CD4-positive, CD25-positive, alpha-beta regulatory T cell (primary cell): ENCODE measurements at regions not wholly inside any gene's neighbourhood (a gene's known extent, or its start where the extent isn't known, plus 50 kb on each side); places are given as distances from the start of the nearest gene placed in this dataset.

Source experiments
- ATAC-seq, 2 donors: fragments of 150-1000 bp; cut with Tn5 transposase; one replicate each; pipeline ENCODE4 v1.10.0; 2021; ENCODE audit warnings: low read depth in 2 of 2, moderate number of reproducible peaks in 2 of 2, moderate library complexity in 1 of 2
- DNase-seq, 3 donors: peaks; one replicate each; pipeline versions ENCODE4 v3.0.0 to v3.0.0-alpha.2; 2012 to 2022; ENCODE audit warnings: mixed read lengths in 1 of 3
- H3K27ac ChIP-seq: one replicate; pipeline ENCODE4 v1.7.0; 2013; ENCODE audit warnings: mild to moderate bottlenecking, low read length; ENCODE audit not compliant: insufficient read depth, poor library complexity, severe bottlenecking
- H3K27me3 ChIP-seq: one replicate; pipeline ENCODE4 v1.7.0; 2013; ENCODE audit warnings: low read length; ENCODE audit not compliant: control insufficient read depth, insufficient read depth
- H3K36me3 ChIP-seq: one replicate; pipeline ENCODE4 v1.7.0; 2013; ENCODE audit warnings: mild to moderate bottlenecking, low read length, moderate library complexity; ENCODE audit not compliant: control insufficient read depth, insufficient read depth
- H3K4me1 ChIP-seq: 2 replicates; pipeline ENCODE4 v1.7.0; 2013; ENCODE audit warnings: mild to moderate bottlenecking, low read length; ENCODE audit not compliant: insufficient read depth, control insufficient read depth, poor library complexity, severe bottlenecking
- H3K4me3 ChIP-seq: one replicate; pipeline ENCODE4 v1.7.0; 2013; ENCODE audit warnings: low read depth, mild to moderate bottlenecking, low read length, moderate library complexity
- H3K9me3 ChIP-seq, 2 experiments: 1 replicate in 1 of 2; 2 replicates in 1 of 2; pipeline ENCODE4 v1.7.0; 2013; ENCODE audit warnings: low read length in 2 of 2, mild to moderate bottlenecking in 1 of 2, moderate library complexity in 1 of 2; ENCODE audit not compliant: control insufficient read depth in 2 of 2
- H3K27ac Mint-ChIP-seq, 3 donors: one replicate each; pipeline ENCODE4 v1.8.0; 2020 to 2022; ENCODE audit warnings: mild to moderate bottlenecking in 3 of 3, mixed read lengths in 3 of 3, moderate library complexity in 2 of 3
- H3K27me3 Mint-ChIP-seq: one replicate; pipeline ENCODE4 v1.8.0; 2022; ENCODE audit warnings: mild to moderate bottlenecking, mixed read lengths
- H3K36me3 Mint-ChIP-seq: one replicate; pipeline ENCODE4 v1.8.0; 2020; ENCODE audit warnings: mixed read lengths
- H3K4me1 Mint-ChIP-seq, 4 donors: one replicate each; pipeline ENCODE4 v1.8.0; 2020 to 2022; ENCODE audit warnings: mixed read lengths in 4 of 4, mild to moderate bottlenecking in 1 of 4
- H3K4me3 Mint-ChIP-seq, 4 donors: one replicate each; pipeline ENCODE4 v1.8.0; 2020 to 2022; ENCODE audit warnings: mild to moderate bottlenecking in 4 of 4, mixed read lengths in 4 of 4, moderate library complexity in 3 of 4
- H3K9me3 Mint-ChIP-seq, 7 donors: one replicate each; pipeline ENCODE4 v1.8.0; 2020 to 2022; ENCODE audit warnings: mixed read lengths in 7 of 7, mild to moderate bottlenecking in 3 of 7, moderate library complexity in 2 of 7

- Histone ChIP-seq H3K4me1 (no peaks in the 10 kb centered on the region), H3K27ac (no peak overlapping the region), H3K27me3 (no peaks in the 10 kb centered on the region), H3K9me3 (no peaks in the 10 kb centered on the region), H3K4me3 (no peak overlapping the region), H3K36me3 (no peaks in the 10 kb centered on the region)
- Mint-ChIP-seq H3K9me3 (peaks cover 0 to 3% (median 1%) of the 10 kb centered on the region in 7 donors), H3K27me3 (peaks cover 5% of the 10 kb centered on the region), H3K27ac (no peak overlapping the region), H3K4me3 (no peak overlapping the region), H3K4me1 (no peaks in the 10 kb centered on the region), H3K36me3 (no peaks in the 10 kb centered on the region)
- ATAC-seq (no peak), DNase-seq (no peak)
Observed at GRCh38 chr10:121051696-121052279, 200.6 kb downstream of the WDR11 start.

DNA sequence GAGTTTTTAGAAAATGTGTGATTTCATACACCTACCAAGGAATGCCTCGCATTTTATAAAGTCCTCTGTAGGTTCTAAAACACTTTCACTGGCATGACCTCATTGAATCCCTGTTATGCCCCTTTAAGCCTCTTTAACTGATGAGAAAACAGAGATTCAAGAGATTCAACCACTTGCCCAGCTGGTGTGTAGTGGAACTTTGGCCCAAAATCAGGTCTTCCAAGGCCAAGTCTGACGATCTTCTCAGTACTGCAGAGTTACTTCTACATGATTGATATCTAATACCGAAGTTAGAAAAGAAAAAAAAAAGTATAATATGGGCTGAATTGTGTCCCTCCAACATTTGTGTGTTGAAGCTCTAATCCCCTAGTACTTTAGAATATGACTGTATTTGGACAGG, 202.0 kb downstream of the WDR11 start:
- no peaks in the 10 kb centered on the region for H3K27me3 ChIP-seq
- DNase-seq: no peak
- Mint-ChIP-seq H3K4me3 (no peak overlapping the region), H3K9me3 (peaks cover 0 to 3% (median 0%) of the 10 kb centered on the region in 7 donors), H3K36me3 (no peaks in the 10 kb centered on the region), H3K4me1 (no peaks in the 10 kb centered on the region), H3K27me3 (peaks cover 5% of the 10 kb centered on the region), H3K27ac (no peak overlapping the region)
- no peaks in the 10 kb centered on the region for H3K9me3 ChIP-seq
- ATAC-seq: no peak
- no peak overlapping the region for H3K4me3 ChIP-seq
- no peaks in the 10 kb centered on the region for H3K4me1 ChIP-seq
- H3K27ac ChIP-seq: no peak overlapping the region
- H3K36me3 ChIP-seq: no peaks in the 10 kb centered on the region

GRCh38 chr10:121054874-121055273, 203.7 kb downstream of the WDR11 start:
- Histone ChIP-seq H3K27ac (no peak overlapping the region), H3K4me1 (no peaks in the 10 kb centered on the region), H3K9me3 (no peaks in the 10 kb centered on the region), H3K36me3 (no peaks in the 10 kb centered on the region), H3K27me3 (no peaks in the 10 kb centered on the region), H3K4me3 (no peak overlapping the region)
- ATAC-seq (no peak), DNase-seq (no peak)
- H3K4me3 Mint-ChIP-seq: no peak overlapping the region
- H3K4me1 Mint-ChIP-seq: no peaks in the 10 kb centered on the region
- H3K27ac Mint-ChIP-seq: no peak overlapping the region
- peaks cover 0 to 3% (median 0%) of the 10 kb centered on the region in 7 donors for H3K9me3 Mint-ChIP-seq
- no peaks in the 10 kb centered on the region for H3K36me3 Mint-ChIP-seq
- peaks cover 5% of the 10 kb centered on the region for H3K27me3 Mint-ChIP-seq

GRCh38 chr10:121057269-121057668, 206.1 kb downstream of the WDR11 start:
- peaks cover 0 to 3% (median 0%) of the 10 kb centered on the region in 7 donors for H3K9me3 Mint-ChIP-seq
- no peaks in the 10 kb centered on the region for H3K27me3 ChIP-seq
- H3K4me3 Mint-ChIP-seq: no peak overlapping the region
- no peaks in the 10 kb centered on the region for H3K36me3 Mint-ChIP-seq
- no peak overlapping the region for H3K4me3 ChIP-seq
- DNase-seq (no peak), ATAC-seq (no peak)
- no peaks in the 10 kb centered on the region for H3K4me1 Mint-ChIP-seq
- H3K27ac Mint-ChIP-seq: no peak overlapping the region
- peaks cover 5% of the 10 kb centered on the region for H3K27me3 Mint-ChIP-seq
- no peak overlapping the region for H3K27ac ChIP-seq
- H3K4me1 ChIP-seq: no peaks in the 10 kb centered on the region
- H3K9me3 ChIP-seq: no peaks in the 10 kb centered on the region
- no peaks in the 10 kb centered on the region for H3K36me3 ChIP-seq

DNA sequence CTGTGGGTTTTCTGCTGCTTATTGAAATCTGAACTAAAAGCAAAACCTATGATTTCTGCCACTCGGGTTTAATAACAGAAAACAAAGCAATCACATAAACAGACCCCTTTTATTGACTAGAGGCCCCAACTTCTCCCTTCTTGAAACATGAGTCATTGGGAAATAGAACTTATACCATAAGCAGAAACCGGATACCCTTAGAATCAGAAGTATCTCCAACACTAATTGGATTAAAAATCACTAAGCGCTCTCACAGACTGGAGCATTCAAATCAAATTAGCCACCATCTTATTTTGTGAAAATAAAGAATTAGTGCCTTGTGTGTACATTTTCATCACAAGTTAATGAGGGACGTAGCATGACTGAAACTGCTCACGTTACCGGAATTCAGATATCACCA, 206.9 kb downstream of the WDR11 start:
- H3K36me3 Mint-ChIP-seq: no peaks in the 10 kb centered on the region
- Histone ChIP-seq H3K4me3 (no peak overlapping the region), H3K27me3 (no peaks in the 10 kb centered on the region), H3K4me1 (no peaks in the 10 kb centered on the region), H3K9me3 (no peaks in the 10 kb centered on the region), H3K27ac (no peak overlapping the region), H3K36me3 (no peaks in the 10 kb centered on the region)
- H3K9me3 Mint-ChIP-seq: peaks cover 0 to 3% (median 0%) of the 10 kb centered on the region in 7 donors
- H3K4me1 Mint-ChIP-seq: no peaks in the 10 kb centered on the region
- peaks cover 5% of the 10 kb centered on the region for H3K27me3 Mint-ChIP-seq
- H3K4me3 Mint-ChIP-seq: no peak overlapping the region
- H3K27ac Mint-ChIP-seq: no peak overlapping the region
- DNase-seq: no peak
- no peak for ATAC-seq

DNA sequence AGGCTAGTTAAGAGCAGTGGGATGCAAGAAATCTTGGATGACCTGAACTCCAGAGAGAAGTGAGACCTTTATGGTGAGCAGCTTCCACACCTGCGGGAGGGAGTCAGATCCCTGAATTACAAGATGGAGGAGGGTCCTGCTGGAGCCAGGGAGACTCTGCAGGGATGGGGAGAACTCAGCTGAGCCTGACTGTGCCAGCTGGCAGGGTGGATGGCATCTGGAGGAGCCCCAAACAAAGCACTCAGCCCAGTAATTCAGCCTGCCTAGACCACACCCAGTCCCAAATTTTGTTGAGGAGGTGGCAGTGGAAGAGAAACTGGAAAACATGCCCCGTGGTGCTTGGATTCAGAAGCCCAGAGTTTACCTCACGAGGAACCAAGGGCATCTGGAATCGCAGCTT, 208.2 kb downstream of the WDR11 start:
- no peak overlapping the region for H3K4me3 ChIP-seq
- Mint-ChIP-seq H3K4me3 (no peak overlapping the region), H3K9me3 (peaks cover 0 to 2% (median 0%) of the 10 kb centered on the region in 7 donors), H3K4me1 (no peaks in the 10 kb centered on the region), H3K27ac (no peak overlapping the region), H3K27me3 (peaks cover 4% of the 10 kb centered on the region), H3K36me3 (no peaks in the 10 kb centered on the region)
- no peak for DNase-seq
- H3K27me3 ChIP-seq: no peaks in the 10 kb centered on the region
- H3K36me3 ChIP-seq: no peaks in the 10 kb centered on the region
- ATAC-seq: no peak
- H3K9me3 ChIP-seq: no peaks in the 10 kb centered on the region
- H3K27ac ChIP-seq: no peak overlapping the region
- H3K4me1 ChIP-seq: no peaks in the 10 kb centered on the region

DNA sequence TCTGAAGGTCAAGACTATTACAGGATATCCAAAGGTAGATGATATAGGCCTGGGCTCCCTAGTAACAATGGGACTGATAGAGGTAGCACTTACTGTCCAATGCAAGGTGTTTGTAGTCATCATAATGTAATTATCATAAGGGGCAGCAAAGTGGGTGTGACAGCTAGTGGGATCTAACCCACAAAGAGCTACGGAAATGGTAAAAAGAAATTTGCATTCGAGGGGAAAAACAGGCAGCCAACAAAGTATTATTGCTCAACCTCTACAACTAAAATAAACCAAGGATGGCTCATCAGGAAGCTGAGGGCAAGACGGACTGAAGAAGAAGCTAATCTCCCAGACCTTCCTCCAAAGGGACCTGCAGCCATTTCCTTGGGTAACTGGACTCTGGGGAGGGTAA, 211.0 kb downstream of the WDR11 start:
- H3K36me3 Mint-ChIP-seq: no peaks in the 10 kb centered on the region

GRCh38 chr10:121063744-121064143, 212.6 kb downstream of the WDR11 start:
- Histone ChIP-seq H3K9me3 (no peaks in the 10 kb centered on the region), H3K4me3 (no peak overlapping the region), H3K27ac (no peak overlapping the region), H3K4me1 (no peaks in the 10 kb centered on the region), H3K27me3 (no peaks in the 10 kb centered on the region), H3K36me3 (no peaks in the 10 kb centered on the region)
- Mint-ChIP-seq H3K4me1 (no peaks in the 10 kb centered on the region), H3K9me3 (peaks cover 0 to 5% (median 0%) of the 10 kb centered on the region in 7 donors), H3K27ac (no peak overlapping the region), H3K27me3 (no peaks in the 10 kb centered on the region), H3K4me3 (no peak overlapping the region), H3K36me3 (no peaks in the 10 kb centered on the region)
- DNase-seq (no peak), ATAC-seq (no peak)

More for the DNA sequence above, 211.0 kb downstream of the WDR11 start:
- no peaks in the 10 kb centered on the region for H3K9me3 ChIP-seq
- Mint-ChIP-seq H3K9me3 (peaks cover 0 to 5% (median 0%) of the 10 kb centered on the region in 7 donors), H3K4me3 (no peak overlapping the region), H3K27me3 (no peaks in the 10 kb centered on the region), H3K4me1 (no peaks in the 10 kb centered on the region), H3K27ac (no peak overlapping the region)
- H3K4me3 ChIP-seq: no peak overlapping the region
- no peaks in the 10 kb centered on the region for H3K27me3 ChIP-seq
- ATAC-seq (no peak), DNase-seq (no peak)
- no peaks in the 10 kb centered on the region for H3K4me1 ChIP-seq
- H3K36me3 ChIP-seq: no peaks in the 10 kb centered on the region
- H3K27ac ChIP-seq: no peak overlapping the region
